ENCODE measurements at regions not wholly inside any gene's neighbourhood (a gene's known extent, or its start where the extent isn't known, plus 50 kb on each side); places are given as distances from the start of the nearest gene placed in this dataset.
A peak's percentile ranks its signal among the peaks of the same experiment; 100 is the strongest.

- Histone ChIP-seq H3K9me3 (no peaks in the 10 kb centered on the region), H3K36me3 (no peaks in the 10 kb centered on the region), H3K4me1 (peaks cover 0 to 6% (median 2%) of the 10 kb centered on the region in 4 donors), H3K27ac (no peak overlapping the region), H3K4me3 (no peak overlapping the region), H3K27me3 (no peaks in the 10 kb centered on the region)
- intact Hi-C loops (cut with DNase I; ENCODE audit: low total_unique reads), result no loop called here
- TF ChIP-seq CTCF (IDR thresholded peaks at IDR 0.05), result no peak
- DNase-seq, result no peak
Measured at GRCh38 chr20:23190557-23190956, 104.4 kb upstream of the CD93 start.

- DNase-seq, result no peak
- no peaks in the 10 kb centered on the region for H3K9me3 ChIP-seq
- H3K27ac ChIP-seq, result no peak overlapping the region
- no peak overlapping the region for H3K4me3 ChIP-seq
- H3K36me3 ChIP-seq, result no peaks in the 10 kb centered on the region
- intact Hi-C loops (cut with DNase I; ENCODE audit: low total_unique reads), result no loop called here
- peaks cover 0 to 6% (median 2%) of the 10 kb centered on the region in 4 donors for H3K4me1 ChIP-seq
- H3K27me3 ChIP-seq, result no peaks in the 10 kb centered on the region
- TF ChIP-seq CTCF (IDR thresholded peaks at IDR 0.05), result no peak
Measured at GRCh38 chr20:23189854-23190253, 103.7 kb upstream of the CD93 start.

- no peak for DNase-seq
- Histone ChIP-seq H3K27ac (no peak overlapping the region), H3K9me3 (no peaks in the 10 kb centered on the region), H3K27me3 (no peaks in the 10 kb centered on the region), H3K4me1 (peaks cover 0 to 6% (median 2%) of the 10 kb centered on the region in 4 donors), H3K4me3 (no peak overlapping the region), H3K36me3 (no peaks in the 10 kb centered on the region)
- intact Hi-C loops (cut with DNase I; ENCODE audit: low total_unique reads), result no loop called here
- no peak for TF ChIP-seq CTCF (IDR thresholded peaks at IDR 0.05)
Measured at GRCh38 chr20:23189341-23189740, 103.2 kb upstream of the CD93 start.

GRCh38 chr20:23188377-23189169 is 102.4 kb upstream of the CD93 start:
- no peak for DNase-seq
- intact Hi-C loops (cut with DNase I; ENCODE audit: low total_unique reads), result no loop called here
- no peaks in the 10 kb centered on the region for H3K9me3 ChIP-seq
- H3K4me3 ChIP-seq, result no peak overlapping the region
- TF ChIP-seq CTCF (IDR thresholded peaks at IDR 0.05), result no peak
- H3K4me1 ChIP-seq, result peaks cover 0 to 6% (median 2%) of the 10 kb centered on the region in 4 donors
- no peaks in the 10 kb centered on the region for H3K36me3 ChIP-seq
- H3K27me3 ChIP-seq, result no peaks in the 10 kb centered on the region
- H3K27ac ChIP-seq, result no peak overlapping the region

GRCh38 chr20:23187751-23188150 is 101.6 kb upstream of the CD93 start:
- Histone ChIP-seq H3K27ac (no peak overlapping the region), H3K27me3 (no peaks in the 10 kb centered on the region), H3K4me1 (peaks cover 0 to 6% (median 2%) of the 10 kb centered on the region in 4 donors), H3K36me3 (no peaks in the 10 kb centered on the region), H3K9me3 (no peaks in the 10 kb centered on the region), H3K4me3 (no peak overlapping the region)
- DNase-seq, result peak; percentile 49 to 82
- intact Hi-C loops (cut with DNase I; ENCODE audit: low total_unique reads), result no loop called here
- TF ChIP-seq CTCF (IDR thresholded peaks at IDR 0.05), result no peak

All from tibial artery (tissue), 4 donors.